ENCODE measurements at regions not wholly inside any gene's neighbourhood (a gene's known extent, or its start where the extent isn't known, plus 50 kb on each side); places are given as distances from the start of the nearest gene placed in this dataset.
"Not testable (repeated sequence)": the region's sequence is repeated elsewhere in the genome, so short reads cannot be mapped to it uniquely, and the experiment has no call there.

DNA sequence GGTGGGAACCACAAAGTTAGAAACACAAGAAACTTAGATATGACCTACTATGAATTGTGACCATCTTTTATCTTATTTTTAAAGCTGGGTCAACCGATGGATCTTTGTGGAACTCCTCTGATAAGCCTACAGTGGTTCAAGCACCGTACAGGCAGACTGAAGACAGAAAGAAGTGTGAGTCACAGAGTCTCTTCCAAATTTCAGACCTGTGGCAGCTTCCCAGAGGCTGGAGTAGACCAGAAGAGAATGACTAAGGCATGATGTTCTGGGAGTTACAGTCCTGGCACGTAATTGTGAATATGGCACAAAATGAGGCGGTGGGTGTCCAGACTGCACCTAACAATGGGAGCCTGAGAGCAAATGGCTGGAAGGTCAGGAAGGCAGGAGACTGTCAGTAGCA lies 70.0 kb downstream of the LMO4 start:
- peak; percentile 81 for DNase-seq (ENCODE audit: low spot score)

DNA sequence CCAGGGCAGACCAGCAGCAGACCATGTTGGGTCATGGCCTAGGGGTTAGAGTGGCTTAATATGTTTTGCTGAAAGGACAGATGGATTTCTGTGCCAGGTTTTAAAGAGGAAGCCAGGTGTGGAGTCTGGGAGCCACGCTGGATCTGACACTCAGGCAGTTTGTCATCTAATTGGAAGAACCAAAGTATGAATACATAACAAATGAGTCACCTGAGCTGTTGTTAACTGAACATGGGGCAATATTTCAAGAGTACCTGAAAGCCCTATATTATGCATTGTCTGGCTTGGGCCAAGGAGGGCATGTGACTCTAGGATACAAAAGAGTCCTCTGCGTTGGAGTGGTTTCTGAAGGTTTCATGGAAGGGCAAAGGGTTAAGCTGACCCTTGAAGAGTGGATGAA lies 70.6 kb downstream of the LMO4 start:
- no peak for DNase-seq (ENCODE audit: low spot score)

DNA sequence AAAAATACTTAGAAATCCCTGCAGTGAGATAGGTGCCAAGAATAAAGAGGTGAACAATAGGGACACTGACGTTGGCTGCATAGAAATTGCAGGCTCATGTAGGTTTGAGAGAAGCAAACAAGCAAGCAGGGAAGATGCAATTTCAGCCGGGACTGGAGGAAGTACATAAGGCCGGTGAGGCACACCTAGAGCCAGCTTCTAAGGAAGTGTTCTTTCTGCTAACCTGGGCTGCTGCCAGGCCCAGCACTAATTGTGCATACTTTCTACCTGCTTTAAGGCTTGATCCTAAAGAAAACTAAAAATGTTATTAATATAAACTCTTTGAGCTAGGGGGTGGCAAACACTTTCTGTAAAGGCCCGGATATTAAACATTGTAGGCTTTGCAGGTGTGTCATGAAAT lies 71.0 kb downstream of the LMO4 start:
- no peak for DNase-seq (ENCODE audit: low spot score)

DNA sequence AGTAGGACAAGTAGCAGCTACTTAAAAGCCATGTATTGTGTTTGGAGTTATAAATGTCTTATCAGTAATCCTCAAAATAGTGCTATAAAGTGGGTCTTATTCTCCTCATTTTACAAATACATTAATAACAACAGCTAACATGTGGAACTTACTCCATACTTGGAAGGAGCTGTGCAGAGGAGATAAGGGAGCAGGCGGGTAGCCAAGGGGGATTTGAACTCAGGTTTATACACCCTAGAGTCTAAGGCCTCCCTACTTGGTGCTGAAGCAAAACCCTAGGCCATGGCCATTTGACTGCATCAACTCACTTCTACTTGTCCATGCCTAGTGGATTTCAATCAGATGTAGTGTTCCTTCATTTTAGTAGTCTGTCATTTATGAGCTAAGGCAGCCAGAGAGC lies 72.1 kb downstream of the LMO4 start:
- no peak for DNase-seq (ENCODE audit: low spot score)

DNA sequence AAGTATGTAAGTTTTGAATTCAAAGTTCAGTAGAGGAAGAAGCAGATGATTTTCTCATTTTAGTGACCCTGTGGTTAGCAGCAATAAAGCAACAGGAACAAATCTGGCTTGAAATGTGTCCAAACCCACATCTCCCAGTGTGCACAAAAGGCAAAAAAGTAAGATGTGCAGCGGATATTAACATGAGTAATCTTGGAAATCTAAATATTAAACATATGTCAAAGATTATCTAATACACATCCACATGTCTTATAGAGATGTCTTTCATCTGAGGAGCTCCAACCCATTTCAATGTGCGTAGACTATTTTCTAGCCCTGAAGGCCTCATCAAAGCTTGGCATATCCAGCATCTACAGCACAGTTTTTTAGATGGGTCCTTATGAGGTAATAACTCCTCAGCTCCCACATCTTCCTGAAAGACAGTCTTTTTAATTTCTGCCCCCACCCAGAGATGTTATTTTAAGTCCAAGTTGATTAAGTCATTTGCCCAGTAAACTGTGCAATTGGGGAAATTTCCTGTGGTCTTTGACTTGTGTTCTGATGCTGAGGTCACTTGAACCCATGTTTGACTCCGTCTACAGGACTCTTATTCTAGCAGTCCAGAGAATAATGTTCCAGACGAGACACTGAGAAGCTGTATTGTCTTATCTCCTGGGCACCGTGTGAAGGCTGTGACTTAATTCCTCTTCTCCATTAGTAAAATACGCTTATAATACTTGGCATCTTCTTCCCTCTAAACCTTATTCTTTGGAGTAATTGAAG lies 73.7 kb downstream of the LMO4 start:
- DNase-seq (ENCODE audit: low spot score) = peak; percentile 25

DNA sequence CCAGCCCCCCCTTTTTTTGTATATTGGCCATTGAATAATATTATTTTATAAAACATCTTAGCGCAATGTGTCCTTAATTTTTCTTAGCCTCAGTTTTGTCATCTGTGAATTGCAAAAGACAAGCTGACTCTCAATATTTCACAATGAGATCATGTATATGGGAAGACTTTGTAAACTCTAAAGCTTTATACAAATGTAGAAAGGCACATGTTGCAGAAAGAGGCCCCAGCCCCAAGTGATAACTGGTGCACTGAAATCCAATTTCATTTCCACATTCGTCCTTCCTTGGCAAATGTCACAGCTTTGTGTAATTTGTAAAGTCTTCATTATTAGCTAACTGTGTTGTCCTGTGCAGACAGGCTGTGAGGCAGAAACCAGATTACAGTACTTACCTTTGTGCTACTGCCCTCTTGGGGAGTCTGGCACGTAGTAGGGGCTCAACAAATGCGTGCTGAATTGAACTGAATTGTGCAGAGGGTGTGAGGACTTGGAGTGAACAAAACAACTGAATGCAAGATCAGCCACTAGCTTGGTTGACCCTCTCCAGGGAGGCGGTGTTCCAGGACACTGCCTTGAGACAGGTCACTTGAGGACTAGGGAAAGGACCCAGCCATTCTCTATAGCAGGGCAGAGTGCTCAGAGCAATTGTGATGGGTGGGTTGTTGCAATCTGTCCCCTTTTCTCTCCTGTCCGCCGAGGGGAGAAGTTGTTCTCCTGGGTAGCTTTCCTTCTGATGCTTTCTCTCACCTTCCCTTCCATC lies 74.6 kb downstream of the LMO4 start:
- no peak for DNase-seq (ENCODE audit: low spot score)

DNA sequence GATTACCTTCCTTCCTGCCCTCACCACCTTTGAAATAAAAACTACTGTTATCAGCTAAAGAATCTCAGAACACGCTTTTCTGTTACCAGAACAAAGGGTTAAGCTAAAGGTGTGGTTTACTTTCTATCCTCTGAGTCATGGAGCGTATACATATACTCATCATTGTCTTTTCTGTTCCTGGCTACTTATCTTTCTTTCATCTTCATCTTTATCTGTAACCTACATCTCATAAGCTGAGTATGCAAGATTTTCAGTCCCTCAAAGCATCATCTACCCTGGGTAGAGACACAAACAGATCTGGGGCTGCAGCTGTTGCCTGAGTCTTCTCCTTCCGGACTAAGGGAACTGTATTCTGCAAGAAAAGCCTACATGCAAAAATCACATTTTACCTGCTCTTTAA lies 75.6 kb downstream of the LMO4 start:
- DNase-seq (ENCODE audit: low spot score) = no peak

DNA sequence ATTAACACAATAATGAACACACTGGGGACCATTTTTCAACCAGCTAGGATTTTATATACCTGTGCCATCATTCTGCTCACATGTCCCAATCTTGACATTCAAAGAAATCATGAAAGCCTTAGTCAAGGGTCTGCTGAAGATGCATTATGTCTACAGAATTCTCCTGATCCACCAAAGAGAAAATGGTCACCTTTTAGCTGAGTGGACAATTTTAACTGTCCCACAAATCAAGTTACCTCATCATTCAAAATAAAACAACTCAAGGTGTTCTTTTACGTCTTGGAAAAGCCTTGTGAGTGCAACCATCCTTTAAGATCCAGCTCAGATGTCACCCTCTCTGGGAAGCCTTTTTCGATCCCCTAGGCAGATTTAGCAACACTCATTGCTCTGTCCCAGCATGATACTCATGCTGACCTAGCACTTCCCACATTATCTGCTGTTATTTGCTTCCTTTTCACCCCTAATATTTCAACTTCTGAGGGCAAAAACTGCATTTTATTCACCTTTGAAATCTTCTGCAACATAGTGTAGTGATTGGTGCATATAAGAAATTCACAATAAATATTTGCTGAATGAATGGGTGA lies 80.1 kb downstream of the LMO4 start:
- DNase-seq (ENCODE audit: low spot score) = no peak

DNA sequence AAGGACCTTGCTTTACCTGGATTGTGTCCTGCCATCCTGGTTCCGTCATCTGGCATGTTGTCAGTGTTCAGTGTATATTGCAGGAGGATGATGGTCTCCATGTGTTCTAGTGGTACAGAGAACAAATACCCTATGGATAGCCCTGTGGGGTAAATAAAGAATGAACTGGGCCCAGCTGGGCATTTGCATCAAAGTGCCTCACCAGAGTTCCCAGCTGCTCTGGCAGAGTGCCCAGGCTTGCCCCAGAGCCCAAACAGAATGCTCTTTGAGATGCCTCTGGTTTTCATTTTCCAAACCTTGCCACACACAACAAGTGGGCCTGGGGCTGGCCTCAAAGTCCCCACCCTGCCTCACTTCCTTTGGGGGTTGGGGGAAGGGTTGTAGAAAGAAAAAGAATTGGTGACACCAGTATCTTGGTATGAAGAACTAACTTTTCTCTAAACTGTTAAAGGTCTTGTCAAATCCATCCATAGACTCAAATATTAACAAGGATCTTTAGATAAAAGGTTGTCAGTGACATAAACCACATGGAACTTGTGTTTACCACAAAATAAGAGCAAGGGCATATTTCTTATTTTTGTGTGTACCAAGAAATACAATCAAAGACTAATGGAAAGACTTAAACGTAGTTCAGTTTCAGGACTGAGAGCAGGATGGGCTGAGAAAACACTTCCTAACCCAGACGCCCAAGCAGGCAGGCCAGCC lies 82.2 kb downstream of the LMO4 start:
- peak; percentile 11 for DNase-seq (ENCODE audit: low spot score)

DNA sequence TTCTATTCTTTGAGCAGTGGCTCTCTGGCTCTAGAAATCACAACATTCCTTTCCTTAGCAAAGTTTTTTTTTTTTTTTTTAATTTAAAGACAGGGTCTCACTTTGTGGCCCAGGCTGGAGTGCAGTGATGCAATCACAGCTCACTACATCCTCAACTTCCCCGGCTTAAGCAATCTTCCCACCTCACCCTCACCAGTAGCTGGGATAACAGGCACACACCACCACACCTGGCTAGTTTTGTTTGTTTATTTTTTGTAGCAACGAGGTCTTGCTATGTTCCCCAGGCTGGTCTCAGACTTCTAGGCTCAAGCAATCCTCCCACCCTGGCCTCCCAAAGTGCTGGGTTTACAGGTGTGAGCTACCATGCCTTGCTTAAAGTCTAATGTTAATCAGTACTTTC lies 85.2 kb downstream of the LMO4 start:
- DNase-seq (ENCODE audit: low spot score) = not testable (repeated sequence)

DNA sequence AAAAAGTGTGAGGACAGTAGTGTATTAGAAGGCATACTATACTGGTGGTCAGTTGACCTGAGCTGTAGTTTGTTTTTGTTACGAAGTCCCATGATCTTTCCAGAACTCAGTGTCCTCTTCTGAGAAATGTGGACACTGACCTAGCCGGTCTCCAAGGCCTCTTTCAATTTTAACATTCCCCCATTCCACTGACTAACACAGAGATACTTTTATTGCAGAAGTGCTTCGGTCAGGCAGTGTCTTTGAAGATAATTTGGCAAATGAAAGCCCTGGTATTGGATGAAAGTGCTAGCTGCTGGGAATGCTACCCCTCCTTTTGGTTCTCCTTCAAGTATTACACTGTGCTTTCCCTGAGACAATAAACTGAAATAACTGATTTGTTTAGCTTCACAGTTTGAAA lies 89.4 kb downstream of the LMO4 start:
- DNase-seq (ENCODE audit: low spot score) = no peak

DNA sequence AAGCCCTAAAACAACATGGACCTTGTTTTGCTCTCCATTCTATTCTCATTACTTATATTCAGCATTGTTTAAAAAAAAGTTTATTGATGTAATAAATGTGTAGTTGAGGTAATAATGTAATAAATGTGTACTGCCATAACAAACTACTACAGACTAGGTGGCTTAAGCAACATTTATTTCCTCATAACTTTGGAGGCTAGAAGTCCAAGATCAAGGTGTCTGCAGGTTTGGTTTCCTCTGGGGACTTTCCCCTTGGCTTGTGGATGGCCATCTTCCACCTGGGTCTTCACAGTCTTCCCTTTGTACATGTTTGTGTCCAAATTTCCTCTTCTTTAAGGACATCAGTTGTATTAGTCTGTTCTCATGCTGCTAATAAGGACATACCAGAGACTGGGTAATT lies 93.1 kb downstream of the LMO4 start:
- DNase-seq (ENCODE audit: low spot score) = no peak

DNA sequence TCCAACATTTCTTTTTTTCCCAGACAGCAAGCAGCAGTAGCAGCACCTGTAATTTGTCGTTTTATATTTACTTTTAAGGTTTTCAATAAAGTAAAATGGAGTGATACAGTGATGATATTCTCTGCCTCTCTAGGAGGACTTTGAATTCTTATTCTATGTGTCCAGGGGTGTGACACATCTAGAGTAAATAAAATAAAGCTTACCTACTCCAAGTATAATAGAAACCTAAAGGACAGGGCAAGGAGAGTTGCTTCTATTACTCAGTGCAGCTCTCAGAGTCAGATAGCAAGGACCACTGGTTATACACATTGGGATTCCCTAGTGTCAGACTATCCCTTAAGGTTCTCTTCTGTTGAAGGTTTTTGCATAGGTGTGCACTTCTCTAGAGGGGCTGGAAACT lies 95.9 kb downstream of the LMO4 start:
- no peak for DNase-seq (ENCODE audit: low spot score)

DNA sequence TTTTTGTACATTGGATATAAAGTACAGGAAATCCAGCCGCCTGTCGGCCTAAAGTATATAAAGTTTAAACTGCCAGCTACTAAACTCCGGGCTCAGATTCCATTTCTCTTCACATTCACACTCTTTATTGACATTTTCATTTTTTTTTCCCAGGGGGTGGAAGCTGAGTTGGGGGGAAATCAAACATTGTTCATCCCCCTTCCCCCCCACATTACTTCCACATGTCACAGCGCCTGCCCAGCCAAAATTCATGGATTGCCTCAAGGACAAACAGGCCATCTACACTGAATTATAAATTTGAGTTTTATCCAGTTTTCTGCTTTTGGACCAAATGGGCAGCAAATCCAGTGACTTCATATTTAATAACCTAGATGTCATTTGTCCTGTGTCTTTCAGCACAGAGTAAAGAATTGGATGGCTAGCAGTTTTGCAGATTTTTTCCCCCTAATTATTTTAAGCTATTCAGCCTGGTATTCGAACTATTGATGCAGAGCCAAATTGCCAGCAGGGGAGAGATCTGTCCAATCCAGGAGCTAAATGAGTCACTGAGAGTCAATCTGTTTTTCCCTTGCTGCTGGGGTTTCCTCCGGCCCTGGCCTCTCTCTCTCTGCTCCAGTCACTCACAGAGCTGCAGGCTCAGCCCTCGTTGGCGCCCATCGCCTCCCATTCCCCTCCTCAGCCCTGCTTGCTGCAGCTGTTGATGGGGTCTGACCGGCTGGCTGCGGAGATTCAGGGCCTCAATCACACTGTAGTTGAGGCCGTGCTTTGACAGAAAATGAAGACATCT lies 98.0 kb downstream of the LMO4 start:
- peak; percentile 73 for DNase-seq (ENCODE audit: low spot score)

DNA sequence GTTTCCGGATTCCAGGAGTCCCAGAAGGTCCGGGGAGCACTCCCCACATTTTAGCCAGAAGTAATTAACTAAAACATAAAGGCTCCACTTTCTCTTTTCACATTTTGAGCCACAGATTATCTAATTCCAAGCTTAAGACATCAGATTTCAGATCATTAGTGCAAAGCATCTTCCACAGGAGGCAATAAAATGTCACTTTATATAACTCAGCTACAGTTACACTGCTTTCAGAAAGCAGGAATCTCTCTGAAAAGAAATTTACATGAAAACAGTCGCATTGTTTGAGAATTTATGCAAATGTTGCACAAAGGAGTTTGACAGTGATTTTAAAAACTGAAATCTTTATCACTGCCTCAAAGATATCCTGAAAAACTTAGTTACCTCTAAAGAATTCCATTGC lies 99.7 kb downstream of the LMO4 start:
- DNase-seq (ENCODE audit: low spot score) = no peak

DNA sequence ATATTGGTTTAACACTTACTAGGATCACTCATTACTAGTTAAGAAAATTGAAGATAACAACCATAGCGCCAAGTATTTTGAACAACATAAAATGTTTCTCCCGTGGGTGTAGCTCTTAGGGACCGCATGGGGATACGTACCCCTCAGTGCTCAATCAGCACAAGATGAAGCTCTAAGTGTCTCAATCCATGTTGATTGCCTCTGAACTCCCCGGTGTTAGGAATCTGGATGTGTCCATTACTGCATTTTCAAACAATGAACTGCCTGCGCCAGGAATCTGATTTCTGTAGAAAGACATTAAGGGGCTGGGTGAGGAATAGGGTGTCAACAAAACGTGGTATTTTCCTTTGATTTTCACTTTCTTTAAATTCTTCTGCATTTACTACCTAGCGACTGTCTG lies 100.2 kb downstream of the LMO4 start:
- DNase-seq (ENCODE audit: low spot score) = no peak

DNA sequence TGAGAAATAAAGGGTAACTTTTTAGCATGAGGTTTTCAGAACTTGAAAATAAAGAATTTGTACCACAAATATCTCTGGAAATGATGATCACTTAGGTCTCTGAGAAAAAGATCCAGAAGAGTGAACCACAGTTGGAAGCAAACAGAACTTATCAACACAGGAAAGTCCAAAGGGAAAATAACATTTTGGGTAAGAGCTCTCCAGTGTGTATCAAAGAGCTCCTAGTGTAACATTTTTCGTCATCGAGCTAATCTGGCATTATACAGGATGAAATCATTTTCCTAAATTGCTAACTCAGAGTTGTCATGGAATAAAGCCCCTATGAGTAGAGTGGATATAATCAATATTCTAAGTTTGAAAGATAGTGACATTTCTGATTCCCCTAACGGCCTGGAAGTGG lies 104.0 kb downstream of the LMO4 start:
- DNase-seq (ENCODE audit: low spot score) = no peak

DNA sequence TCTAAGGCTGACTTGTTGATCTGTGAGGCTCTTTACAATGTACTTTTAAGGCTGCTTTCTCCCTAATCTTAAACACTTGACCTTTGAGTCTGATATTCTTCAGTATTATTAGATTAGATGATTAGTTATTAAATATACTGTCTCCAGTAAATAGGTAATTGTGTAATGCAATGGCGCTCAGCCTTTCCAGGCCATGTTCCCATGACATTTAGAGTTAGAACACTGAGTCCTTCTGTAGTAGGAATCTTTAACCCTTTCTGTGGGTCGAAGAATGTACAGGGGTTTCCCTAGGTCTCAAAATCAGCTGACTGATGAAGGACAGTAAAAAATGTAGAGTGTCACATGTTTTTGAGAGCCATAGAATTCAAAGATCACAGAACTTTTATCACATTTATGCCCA lies 104.4 kb downstream of the LMO4 start:
- DNase-seq (ENCODE audit: low spot score) = not testable (repeated sequence)

DNA sequence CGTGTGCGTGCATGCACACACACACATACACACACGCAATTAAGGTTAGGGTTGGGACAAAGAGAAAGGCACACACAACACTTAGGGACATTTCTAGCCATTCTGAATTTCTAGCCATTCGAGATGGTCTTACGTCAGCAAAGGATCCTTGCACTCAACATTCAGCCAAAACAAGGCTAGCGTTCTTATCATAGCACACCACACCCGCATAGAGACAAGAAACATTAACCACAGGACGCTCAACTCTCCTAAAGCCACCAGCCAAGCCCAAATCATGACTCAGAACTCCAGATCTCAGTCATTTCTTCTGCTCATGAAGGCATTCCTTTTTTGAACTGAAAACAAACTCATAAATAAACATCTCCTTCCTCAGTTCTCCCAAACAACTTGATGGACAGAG lies 106.8 kb downstream of the LMO4 start:
- peak; percentile 55 for DNase-seq (ENCODE audit: low spot score)

DNA sequence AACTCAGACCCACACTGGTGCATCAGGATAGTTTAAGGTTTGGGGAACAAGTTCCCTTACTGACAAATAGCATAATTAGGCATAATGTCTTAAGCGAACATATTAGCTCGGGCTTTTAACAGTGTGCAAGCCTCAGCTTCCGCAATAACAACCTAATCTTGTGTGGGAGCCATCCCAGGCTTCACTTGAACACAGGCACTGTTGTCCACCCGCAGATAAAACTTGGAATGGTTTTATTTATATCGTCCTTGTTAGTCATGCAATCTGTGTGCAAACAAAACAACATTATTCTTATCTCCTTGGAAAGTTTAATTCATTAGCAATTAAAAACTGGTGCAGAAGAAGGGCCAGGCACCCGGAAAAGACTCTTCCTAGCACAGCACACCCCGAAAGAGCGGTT lies 107.4 kb downstream of the LMO4 start:
- not testable (repeated sequence) for DNase-seq (ENCODE audit: low spot score)

DNA sequence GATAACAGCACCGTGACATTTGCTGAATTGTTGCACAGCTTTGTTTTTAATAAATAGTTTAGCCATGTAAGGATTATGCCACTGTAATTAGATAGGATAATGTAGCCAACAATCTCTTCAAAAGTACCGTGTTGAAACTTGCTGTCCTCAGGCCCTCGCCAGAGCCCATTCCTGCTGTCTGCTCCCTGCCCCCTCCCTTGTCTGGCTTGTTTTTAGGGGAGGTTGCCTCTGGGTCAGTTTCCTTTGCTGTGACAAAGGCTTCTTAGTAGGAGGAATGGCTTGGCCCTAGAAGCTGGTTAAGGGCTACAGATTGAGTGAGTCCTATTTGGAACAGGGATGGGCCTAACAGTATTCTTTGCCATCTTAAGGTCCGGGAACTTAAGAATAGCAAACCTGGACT lies 107.9 kb downstream of the LMO4 start:
- no peak for DNase-seq (ENCODE audit: low spot score)
